Peyer's patch (tissue), 4 donors: ENCODE measurements at regions not wholly inside any gene's neighbourhood (a gene's known extent, or its start where the extent isn't known, plus 50 kb on each side); places are given as distances from the start of the nearest gene placed in this dataset.

Experiments used
- CTCF ChIP-seq, 6 experiments: fragments of 450-650 bp in 4 of 6; fragments of 200-600 bp in 2 of 6; sonication (generic) in 1 of 6; IDR thresholded peaks; one replicate each; pipeline ENCODE4 v1.5.1; 2017 to 2019; ENCODE audit warnings: antibody characterized with exemption in 6 of 6, mild to moderate bottlenecking in 3 of 6, moderate library complexity in 1 of 6
- POLR2A ChIP-seq, 2 donors: fragments of 450-650 bp; IDR thresholded peaks; one replicate each; pipeline ENCODE4 v1.5.1; 2017; ENCODE audit warnings: antibody characterized with exemption in 2 of 2, mild to moderate bottlenecking in 2 of 2, moderate library complexity in 2 of 2

DNA sequence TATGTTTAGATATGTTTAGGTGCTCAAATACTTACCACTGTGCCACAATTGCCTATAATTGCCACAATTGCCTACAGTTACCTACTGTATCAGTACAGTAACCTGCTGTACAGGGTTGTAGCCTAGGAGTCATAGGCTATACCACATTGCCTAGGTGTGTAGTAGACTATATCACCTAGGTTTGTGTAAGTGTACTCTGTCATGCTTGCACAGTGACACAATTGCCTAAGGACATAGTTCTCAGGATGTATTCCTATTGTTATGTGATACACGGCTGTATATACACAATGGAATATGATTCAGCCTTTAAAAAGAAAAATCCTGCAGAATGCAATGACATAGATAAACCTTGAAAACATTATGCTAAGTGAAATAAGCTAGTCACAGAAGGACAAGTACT, 264.8 kb downstream of the RAP2B start:
- no peak for TF ChIP-seq CTCF (IDR thresholded peaks at IDR 0.05)
- TF ChIP-seq POLR2A (IDR thresholded peaks at IDR 0.05): no peak
